ENCODE measurements at regions not wholly inside any gene's neighbourhood (a gene's known extent, or its start where the extent isn't known, plus 50 kb on each side); places are given as distances from the start of the nearest gene placed in this dataset.

DNA sequence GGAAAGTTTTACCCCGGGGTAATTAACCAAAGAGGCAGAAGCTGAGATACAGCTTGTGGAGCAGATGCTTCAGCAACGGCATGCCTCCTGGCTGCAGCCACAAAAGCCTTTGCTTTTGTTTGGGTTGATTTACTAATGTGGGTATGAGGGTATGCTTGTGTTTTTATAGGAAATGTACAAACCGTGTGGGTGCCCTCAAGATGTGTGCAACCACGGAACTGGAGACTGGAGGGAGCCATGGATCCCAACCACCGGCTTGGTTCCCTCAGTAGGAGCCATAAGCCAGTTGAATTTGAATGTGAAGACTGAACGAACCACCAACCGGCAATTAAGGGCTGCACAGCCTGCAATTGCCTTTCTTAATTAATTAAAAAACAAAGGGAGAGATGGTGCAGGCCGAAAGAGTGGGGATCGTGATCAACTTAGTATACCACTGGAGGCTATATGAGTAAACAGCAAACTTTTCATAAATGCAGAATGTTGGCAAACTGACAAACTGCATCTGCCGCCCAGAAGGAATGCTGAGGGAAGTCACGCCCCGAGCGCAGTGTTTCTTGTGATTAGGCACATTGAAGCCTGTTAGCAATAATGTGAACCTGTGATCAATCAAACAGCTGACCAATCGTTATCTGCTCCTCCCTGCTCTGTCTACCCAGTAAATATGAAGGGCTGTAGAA is 104.1 kb downstream of the DISP1 start:
- DNase-seq, result no peak
- H3K4me1 Mint-ChIP-seq, result peaks cover 1% of the 10 kb centered on the region
- no peak overlapping the region for H3K27ac Mint-ChIP-seq
- H3K27me3 Mint-ChIP-seq, result no peaks in the 10 kb centered on the region
- peaks cover 5% of the 10 kb centered on the region for H3K9me3 Mint-ChIP-seq
- peaks cover 10% of the 10 kb centered on the region for H3K36me3 Mint-ChIP-seq
- POLR2A ChIA-PET, result no interaction called here
- H3K4me3 Mint-ChIP-seq, result no peak overlapping the region
- ATAC-seq (ENCODE audit: low read depth), result no peak

DNA sequence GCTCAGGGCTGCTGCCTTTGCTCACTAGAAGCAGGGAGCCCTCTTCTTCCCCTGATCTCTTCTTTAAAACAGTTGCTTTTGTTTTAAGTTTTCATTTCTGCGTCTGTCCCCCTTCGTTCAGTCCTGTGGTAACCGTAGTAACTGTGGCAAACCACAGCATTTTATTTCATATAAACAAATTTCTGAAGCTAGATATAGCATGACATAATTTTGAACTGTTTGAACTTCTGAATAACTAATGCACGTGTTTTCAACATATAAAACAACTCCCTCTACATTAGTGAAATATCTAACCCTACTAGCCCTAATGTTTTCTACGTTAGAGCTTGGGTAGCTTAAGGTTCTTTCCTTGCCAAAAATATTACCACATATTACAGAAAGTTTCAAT is 104.6 kb downstream of the DISP1 start:
- H3K27me3 Mint-ChIP-seq, result no peaks in the 10 kb centered on the region
- H3K4me1 Mint-ChIP-seq, result peaks cover 1% of the 10 kb centered on the region
- peaks cover 5% of the 10 kb centered on the region for H3K9me3 Mint-ChIP-seq
- POLR2A ChIA-PET, result no interaction called here
- H3K36me3 Mint-ChIP-seq, result peaks cover 10% of the 10 kb centered on the region
- ATAC-seq (ENCODE audit: low read depth) (no peak), DNase-seq (no peak)
- no peak overlapping the region for H3K27ac Mint-ChIP-seq
- H3K4me3 Mint-ChIP-seq, result no peak overlapping the region

DNA sequence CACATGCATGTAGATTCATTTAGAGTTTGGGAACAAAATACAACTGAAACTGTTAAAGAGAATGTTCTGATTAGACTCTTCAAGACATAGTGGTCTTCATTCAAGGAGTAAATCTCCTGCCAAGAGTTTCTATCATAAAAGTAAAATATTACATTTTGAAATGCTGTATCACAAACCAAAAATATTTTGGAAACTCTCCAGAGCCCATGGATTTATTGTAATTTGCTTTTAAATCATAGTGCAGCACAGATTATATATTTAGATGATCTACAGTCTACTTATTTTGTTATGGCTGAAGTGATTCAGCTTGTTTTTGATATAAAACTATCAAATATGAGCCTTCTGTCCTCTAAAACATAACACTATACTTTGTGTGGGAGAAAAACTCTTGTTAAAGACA is 105.3 kb downstream of the DISP1 start:
- POLR2A ChIA-PET, result no interaction called here
- DNase-seq (no peak), ATAC-seq (ENCODE audit: low read depth) (no peak)
- Mint-ChIP-seq H3K27me3 (no peaks in the 10 kb centered on the region), H3K4me1 (peaks cover 1% of the 10 kb centered on the region), H3K4me3 (no peak overlapping the region), H3K9me3 (peaks cover 4% of the 10 kb centered on the region), H3K36me3 (peaks cover 9% of the 10 kb centered on the region), H3K27ac (no peak overlapping the region)

DNA sequence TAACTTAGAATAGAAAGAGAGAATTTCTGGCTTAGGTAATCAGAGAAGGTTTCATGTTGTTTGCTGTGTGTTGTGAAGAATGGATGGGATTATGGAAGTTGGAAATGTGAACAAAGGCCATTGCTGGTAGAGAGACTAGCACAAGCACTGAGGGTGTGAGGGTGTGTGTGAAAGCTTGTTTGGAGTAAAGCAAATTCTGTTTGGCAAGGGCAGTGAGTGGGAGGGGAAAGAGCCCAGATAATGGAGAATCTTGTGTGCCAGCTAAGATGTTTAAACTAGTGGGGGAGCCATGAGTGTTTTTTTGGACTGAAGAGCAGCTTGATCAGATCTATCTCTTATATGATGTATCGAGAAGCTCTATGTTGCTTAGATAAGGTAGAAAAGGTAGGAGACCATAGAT is 107.1 kb downstream of the DISP1 start:
- ATAC-seq (ENCODE audit: low read depth) (no peak), DNase-seq (no peak)
- Mint-ChIP-seq H3K9me3 (peaks cover 3% of the 10 kb centered on the region), H3K36me3 (peaks cover 7% of the 10 kb centered on the region), H3K27ac (no peak overlapping the region), H3K27me3 (no peaks in the 10 kb centered on the region), H3K4me1 (peaks cover 1% of the 10 kb centered on the region), H3K4me3 (no peak overlapping the region)
- POLR2A ChIA-PET, result no interaction called here

DNA sequence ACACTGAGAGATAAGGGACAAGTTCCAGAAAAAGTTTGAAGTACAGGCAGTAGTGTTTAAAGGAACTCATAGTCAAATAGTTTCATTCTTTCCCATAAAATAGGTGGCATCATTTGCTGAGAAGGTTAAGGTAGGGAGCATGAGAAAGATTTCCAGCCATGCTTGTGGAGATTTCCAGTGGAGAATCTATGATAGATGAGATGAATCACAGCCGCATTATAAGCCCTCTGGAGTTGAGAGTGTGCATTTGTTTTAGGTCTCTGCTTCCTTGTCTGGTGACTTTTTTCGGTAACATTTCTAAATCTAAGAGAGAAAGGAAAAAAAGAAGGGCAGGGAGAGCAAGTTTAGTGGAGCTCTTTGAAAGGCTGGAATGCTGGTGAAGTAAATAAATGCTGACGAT is 108.7 kb downstream of the DISP1 start:
- no peaks in the 10 kb centered on the region for H3K9me3 Mint-ChIP-seq
- POLR2A ChIA-PET, result no interaction called here
- no peak overlapping the region for H3K27ac Mint-ChIP-seq
- peaks cover under 1% of the 10 kb centered on the region for H3K36me3 Mint-ChIP-seq
- peaks cover 1% of the 10 kb centered on the region for H3K4me1 Mint-ChIP-seq
- DNase-seq (no peak), ATAC-seq (ENCODE audit: low read depth) (no peak)
- no peaks in the 10 kb centered on the region for H3K27me3 Mint-ChIP-seq
- H3K4me3 Mint-ChIP-seq, result no peak overlapping the region

DNA sequence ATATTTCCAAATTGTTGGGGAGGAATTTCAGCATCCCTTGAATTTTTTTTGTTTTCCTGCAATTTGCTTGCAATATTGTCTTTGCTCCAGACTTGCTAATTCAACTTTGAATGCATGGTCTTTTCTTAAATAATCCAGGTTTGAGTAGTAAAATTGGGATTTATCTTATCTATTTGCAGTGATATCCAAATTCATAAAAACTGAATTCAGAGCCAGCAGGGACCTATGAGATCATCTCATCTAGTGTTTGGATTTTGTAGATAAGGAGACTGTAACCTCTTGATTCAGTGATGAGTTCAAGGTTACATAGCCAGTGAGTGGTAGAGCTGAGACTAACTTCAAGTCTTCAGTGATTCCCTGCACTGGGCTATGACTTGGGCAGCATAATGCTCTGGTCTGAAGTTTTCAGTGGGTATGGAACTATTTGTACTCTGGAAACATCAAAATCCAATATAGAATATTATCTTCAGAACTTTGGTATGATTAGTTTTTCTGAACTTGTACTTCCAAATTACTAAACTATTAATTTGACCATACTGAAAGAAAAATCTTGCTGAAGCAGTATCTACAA is 109.4 kb downstream of the DISP1 start:
- no peak overlapping the region for H3K4me3 Mint-ChIP-seq
- no peaks in the 10 kb centered on the region for H3K9me3 Mint-ChIP-seq
- POLR2A ChIA-PET, result no interaction called here
- ATAC-seq (ENCODE audit: low read depth) (no peak), DNase-seq (no peak)
- H3K27ac Mint-ChIP-seq, result no peak overlapping the region
- H3K4me1 Mint-ChIP-seq, result peaks cover 1% of the 10 kb centered on the region
- H3K36me3 Mint-ChIP-seq, result no peaks in the 10 kb centered on the region
- no peaks in the 10 kb centered on the region for H3K27me3 Mint-ChIP-seq

DNA sequence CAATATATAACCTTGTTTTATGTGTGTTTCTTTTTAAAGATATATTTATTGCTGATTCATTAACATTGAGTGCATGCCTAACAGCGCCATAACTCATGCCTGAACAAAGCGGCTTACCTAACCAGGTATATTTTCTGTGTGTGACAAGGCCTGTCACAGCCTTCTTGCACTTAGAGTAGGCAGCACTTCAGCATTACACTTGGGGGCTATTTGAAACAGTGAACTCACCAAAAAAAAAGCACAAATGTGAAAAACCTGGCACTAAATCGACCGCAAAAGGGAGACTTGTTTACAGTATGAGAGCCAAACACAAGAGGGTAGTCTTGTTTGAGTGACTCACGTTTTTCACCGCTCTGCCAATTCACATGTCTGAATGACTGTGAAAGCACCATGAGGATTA is 111.7 kb downstream of the DISP1 start:
- ATAC-seq (ENCODE audit: low read depth), result no peak
- Mint-ChIP-seq H3K9me3 (no peaks in the 10 kb centered on the region), H3K4me3 (no peak overlapping the region), H3K4me1 (no peaks in the 10 kb centered on the region), H3K36me3 (no peaks in the 10 kb centered on the region), H3K27ac (no peak overlapping the region), H3K27me3 (no peaks in the 10 kb centered on the region)
- DNase-seq, result no peak
- POLR2A ChIA-PET, result no interaction called here

DNA sequence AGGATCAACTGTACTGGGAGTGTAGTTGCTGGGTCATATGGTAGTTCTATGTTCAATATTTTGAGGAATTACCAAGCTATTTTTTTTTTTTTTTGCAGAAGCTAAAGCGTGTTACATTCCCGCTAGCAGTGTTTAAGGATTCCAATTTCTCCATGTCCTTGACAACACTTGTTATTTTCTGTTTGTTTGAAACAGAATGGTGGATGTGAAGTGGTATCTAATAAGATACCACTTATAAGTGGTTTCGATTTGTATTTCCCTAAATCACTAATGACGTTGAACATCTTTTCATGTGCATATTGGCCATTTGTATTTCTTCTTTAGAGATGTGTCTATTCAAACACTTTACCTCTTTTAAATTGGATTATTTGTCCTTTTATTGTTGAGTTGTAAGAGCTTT is 112.2 kb downstream of the DISP1 start:
- no peaks in the 10 kb centered on the region for H3K27me3 Mint-ChIP-seq
- H3K4me1 Mint-ChIP-seq, result no peaks in the 10 kb centered on the region
- H3K4me3 Mint-ChIP-seq, result no peak overlapping the region
- no peak for DNase-seq
- H3K36me3 Mint-ChIP-seq, result no peaks in the 10 kb centered on the region
- no peak for ATAC-seq (ENCODE audit: low read depth)
- POLR2A ChIA-PET, result no interaction called here
- no peaks in the 10 kb centered on the region for H3K9me3 Mint-ChIP-seq
- no peak overlapping the region for H3K27ac Mint-ChIP-seq

DNA sequence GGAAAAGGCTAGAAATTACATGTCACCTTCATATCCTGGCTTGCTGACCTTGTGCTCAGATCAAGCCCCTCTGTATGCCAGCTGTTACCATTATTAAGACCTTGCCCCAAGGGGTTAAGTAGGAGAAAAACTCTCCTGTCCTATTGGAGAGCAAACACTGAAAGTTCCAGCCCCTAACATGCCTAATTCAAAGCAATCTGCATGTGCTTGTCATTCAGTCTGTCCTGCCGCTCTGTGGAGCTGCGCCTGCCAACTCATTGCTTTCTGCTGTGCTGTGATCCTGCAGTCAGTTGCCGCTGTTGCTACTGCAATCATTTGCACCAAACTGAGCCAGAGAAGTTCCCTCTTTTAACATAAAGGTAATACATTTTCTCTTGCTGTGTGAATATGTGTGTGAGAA is 113.4 kb downstream of the DISP1 start:
- Mint-ChIP-seq H3K4me1 (no peaks in the 10 kb centered on the region), H3K9me3 (no peaks in the 10 kb centered on the region), H3K36me3 (no peaks in the 10 kb centered on the region), H3K27me3 (no peaks in the 10 kb centered on the region), H3K27ac (no peak overlapping the region), H3K4me3 (no peak overlapping the region)
- ATAC-seq (ENCODE audit: low read depth) (no peak), DNase-seq (no peak)
- POLR2A ChIA-PET, result no interaction called here

DNA sequence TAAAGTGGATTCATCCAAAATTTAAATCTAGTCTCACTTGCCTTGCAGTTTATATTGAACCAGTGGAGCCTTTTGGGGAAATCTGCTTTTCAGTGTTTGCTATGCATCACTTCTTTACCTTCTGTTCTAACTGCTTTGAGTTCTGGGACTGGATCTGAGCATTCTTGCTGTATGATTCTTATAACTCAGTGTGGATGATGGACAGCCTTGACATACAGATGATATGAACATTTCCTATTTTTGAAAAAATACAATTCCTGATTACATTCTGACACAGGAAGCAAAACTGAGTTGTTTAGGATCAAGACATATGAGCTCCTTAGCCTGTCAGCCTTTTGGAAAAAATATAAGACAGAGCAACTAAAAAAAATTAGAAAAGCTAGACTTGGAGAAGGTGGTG is 115.2 kb downstream of the DISP1 start:
- Mint-ChIP-seq H3K27ac (no peak overlapping the region), H3K4me1 (no peaks in the 10 kb centered on the region), H3K36me3 (no peaks in the 10 kb centered on the region), H3K9me3 (no peaks in the 10 kb centered on the region), H3K4me3 (no peak overlapping the region), H3K27me3 (no peaks in the 10 kb centered on the region)
- POLR2A ChIA-PET, result no interaction called here
- DNase-seq (no peak), ATAC-seq (ENCODE audit: low read depth) (no peak)

DNA sequence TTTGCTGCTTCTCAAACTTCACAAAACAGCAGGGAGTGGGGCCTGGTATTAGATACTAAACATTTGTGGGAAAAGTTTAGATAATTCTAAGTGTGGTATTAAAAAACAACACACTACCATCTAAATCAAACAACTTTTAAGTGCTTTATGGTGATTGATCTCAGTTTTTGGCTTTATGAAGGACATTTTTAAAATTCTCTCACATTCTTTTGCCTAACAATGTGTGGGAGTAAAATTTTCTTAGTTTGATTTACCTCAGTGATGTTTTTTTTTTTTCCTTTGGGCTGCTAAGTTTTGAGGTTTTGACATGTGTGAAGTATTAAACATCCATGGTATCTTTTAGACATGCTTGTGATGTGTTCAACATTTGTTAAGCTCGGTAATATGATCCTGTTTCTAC is 116.2 kb downstream of the DISP1 start:
- H3K27me3 Mint-ChIP-seq, result no peaks in the 10 kb centered on the region
- POLR2A ChIA-PET, result no interaction called here
- no peaks in the 10 kb centered on the region for H3K9me3 Mint-ChIP-seq
- no peaks in the 10 kb centered on the region for H3K36me3 Mint-ChIP-seq
- H3K4me3 Mint-ChIP-seq, result no peak overlapping the region
- DNase-seq (no peak), ATAC-seq (ENCODE audit: low read depth) (no peak)
- H3K4me1 Mint-ChIP-seq, result no peaks in the 10 kb centered on the region
- no peak overlapping the region for H3K27ac Mint-ChIP-seq

DNA sequence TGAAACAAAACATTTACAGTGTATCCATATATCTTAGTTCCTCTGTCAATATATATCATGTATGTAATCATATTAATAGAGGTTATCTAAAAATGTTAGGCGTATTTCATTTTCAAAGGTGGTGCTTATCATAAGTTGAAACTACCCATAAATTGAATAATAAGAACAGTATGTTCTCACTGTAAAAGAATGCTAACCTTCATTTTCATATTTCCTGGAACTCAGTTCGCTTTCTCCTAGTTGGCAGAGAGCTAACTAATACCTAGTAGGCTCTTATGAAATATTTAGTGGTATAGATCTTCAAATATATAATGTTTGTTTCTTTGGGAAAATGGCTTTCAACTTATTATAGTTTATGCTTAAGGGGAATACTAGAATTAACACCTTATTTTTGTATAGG is 118.4 kb downstream of the DISP1 start:
- H3K4me1 Mint-ChIP-seq, result no peaks in the 10 kb centered on the region
- H3K27ac Mint-ChIP-seq, result no peak overlapping the region
- H3K36me3 Mint-ChIP-seq, result no peaks in the 10 kb centered on the region
- no peak overlapping the region for H3K4me3 Mint-ChIP-seq
- no peaks in the 10 kb centered on the region for H3K27me3 Mint-ChIP-seq
- POLR2A ChIA-PET, result no interaction called here
- DNase-seq (no peak), ATAC-seq (ENCODE audit: low read depth) (no peak)
- no peaks in the 10 kb centered on the region for H3K9me3 Mint-ChIP-seq

DNA sequence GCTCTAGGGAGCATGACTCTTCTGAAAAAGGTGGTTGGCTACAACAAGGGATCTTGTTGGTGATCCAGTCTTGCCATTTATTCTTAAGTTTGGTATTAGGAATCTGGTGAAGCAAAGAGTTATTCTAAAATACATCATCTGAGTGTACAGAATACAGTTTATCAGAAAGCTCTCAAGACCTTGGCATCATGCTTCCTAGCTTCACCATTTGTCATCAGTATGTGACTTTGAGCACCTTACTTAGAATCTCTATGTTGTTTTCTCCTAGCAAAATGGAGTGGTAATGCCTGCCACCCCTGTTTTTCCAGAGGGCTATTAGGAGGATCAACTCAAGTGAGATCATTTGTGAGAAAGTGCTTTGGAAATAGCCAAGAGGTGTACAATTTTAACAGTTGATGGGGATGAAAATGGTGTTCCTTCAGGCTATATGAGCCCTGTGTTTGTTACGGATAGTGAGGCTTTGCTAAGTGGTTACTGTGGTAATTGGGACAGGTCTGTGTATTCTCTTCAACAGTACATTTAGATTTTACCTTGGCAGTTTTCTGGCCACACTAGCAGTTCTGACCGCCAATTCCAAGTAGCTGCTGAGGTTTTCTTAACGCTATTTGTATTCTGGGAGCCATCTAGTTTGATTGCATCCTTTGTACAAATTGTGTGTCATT is 120.5 kb downstream of the DISP1 start:
- H3K27ac Mint-ChIP-seq, result no peak overlapping the region
- no peaks in the 10 kb centered on the region for H3K27me3 Mint-ChIP-seq
- POLR2A ChIA-PET, result no interaction called here
- H3K4me1 Mint-ChIP-seq, result no peaks in the 10 kb centered on the region
- no peak overlapping the region for H3K4me3 Mint-ChIP-seq
- H3K9me3 Mint-ChIP-seq, result peaks cover 2% of the 10 kb centered on the region
- no peaks in the 10 kb centered on the region for H3K36me3 Mint-ChIP-seq
- ATAC-seq (ENCODE audit: low read depth), result no peak
- no peak for DNase-seq

DNA sequence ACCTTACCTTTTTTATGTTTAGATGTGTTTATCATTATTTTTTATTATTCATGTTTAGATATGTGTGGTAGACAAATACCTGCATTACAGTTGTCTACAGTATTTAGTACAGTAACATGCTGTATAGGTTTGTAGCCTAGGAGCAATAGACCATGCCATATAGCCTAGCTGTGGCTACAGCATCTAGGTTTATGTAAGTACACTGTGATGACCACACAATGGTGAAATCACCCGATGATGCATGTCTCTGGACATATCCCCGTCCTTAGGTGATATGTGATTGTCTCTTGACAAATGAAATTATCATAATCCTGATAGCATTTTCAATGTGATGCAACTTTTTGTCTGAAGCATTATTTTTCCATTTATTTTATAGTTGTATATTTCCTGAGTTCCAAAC is 121.2 kb downstream of the DISP1 start:
- no peaks in the 10 kb centered on the region for H3K4me1 Mint-ChIP-seq
- no peaks in the 10 kb centered on the region for H3K36me3 Mint-ChIP-seq
- H3K27ac Mint-ChIP-seq, result no peak overlapping the region
- peaks cover 2% of the 10 kb centered on the region for H3K9me3 Mint-ChIP-seq
- no peak overlapping the region for H3K4me3 Mint-ChIP-seq
- ATAC-seq (ENCODE audit: low read depth) (no peak), DNase-seq (no peak)
- POLR2A ChIA-PET, result no interaction called here
- no peaks in the 10 kb centered on the region for H3K27me3 Mint-ChIP-seq
